ENCODE measurements at regions not wholly inside any gene's neighbourhood (a gene's known extent, or its start where the extent isn't known, plus 50 kb on each side); places are given as distances from the start of the nearest gene placed in this dataset.

DNA sequence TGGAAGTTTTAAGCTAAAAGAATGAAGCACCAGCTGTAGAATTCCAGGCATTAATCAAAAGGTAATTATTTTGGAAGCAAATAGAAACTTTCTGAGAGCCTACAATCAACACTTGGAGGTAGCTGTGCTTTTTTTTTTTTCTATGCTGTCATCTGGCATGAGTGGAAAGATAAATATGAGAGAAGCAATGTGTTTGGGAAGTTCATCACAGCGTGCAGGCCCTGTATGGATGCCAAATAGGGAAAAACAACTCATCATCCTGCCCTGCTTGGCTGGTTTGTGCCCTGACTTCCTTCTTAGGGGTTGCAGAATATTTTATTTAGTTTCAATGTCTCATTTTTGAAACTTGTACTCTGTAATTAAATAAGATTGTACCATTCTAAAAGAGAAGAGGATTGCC is 437.4 kb downstream of the PIK3C3 start:
- TF ChIP-seq, protein P1, sequence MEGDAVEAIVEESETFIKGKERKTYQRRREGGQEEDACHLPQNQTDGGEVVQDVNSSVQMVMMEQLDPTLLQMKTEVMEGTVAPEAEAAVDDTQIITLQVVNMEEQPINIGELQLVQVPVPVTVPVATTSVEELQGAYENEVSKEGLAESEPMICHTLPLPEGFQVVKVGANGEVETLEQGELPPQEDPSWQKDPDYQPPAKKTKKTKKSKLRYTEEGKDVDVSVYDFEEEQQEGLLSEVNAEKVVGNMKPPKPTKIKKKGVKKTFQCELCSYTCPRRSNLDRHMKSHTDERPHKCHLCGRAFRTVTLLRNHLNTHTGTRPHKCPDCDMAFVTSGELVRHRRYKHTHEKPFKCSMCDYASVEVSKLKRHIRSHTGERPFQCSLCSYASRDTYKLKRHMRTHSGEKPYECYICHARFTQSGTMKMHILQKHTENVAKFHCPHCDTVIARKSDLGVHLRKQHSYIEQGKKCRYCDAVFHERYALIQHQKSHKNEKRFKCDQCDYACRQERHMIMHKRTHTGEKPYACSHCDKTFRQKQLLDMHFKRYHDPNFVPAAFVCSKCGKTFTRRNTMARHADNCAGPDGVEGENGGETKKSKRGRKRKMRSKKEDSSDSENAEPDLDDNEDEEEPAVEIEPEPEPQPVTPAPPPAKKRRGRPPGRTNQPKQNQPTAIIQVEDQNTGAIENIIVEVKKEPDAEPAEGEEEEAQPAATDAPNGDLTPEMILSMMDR (IDR thresholded peaks at IDR 0.05), result no peak
- TF ChIP-seq POLR2A (IDR thresholded peaks at IDR 0.05) (no peak), POLR2AphosphoS5 (IDR thresholded peaks at IDR 0.05) (no peak)

Data from breast epithelium (tissue), 3 donors.